OCI-LY1 (cell line): ENCODE measurements at regions not wholly inside any gene's neighbourhood (a gene's known extent, or its start where the extent isn't known, plus 50 kb on each side); places are given as distances from the start of the nearest gene placed in this dataset.

Experiments
- CTCF ChIP-seq: fragments of 200-600 bp; sonication (generic), shearing (Covaris generic); IDR thresholded peaks from 2 replicates; pipeline ENCODE4 v1.5.1; 2017; ENCODE audit warnings: mild to moderate bottlenecking, antibody characterized with exemption, low read length, moderate library complexity, mixed read lengths
- EZH2 ChIP-seq: fragments of 200-600 bp; sonication (generic), shearing (Covaris generic); IDR thresholded peaks from 2 replicates; pipeline ENCODE4 v1.8.0; 2017; ENCODE audit warnings: borderline replicate concordance, mixed run types, mild to moderate bottlenecking, antibody characterized with exemption, low read length, moderate library complexity, mixed read lengths

- TF ChIP-seq CTCF (no peak), EZH2 (no peak)
These were observed 141.2 kb upstream of the RGPD4 start for GRCh38 chr2:107685421-107685986.
